Midbrain (tissue), 1 donor: ENCODE measurements at regions not wholly inside any gene's neighbourhood (a gene's known extent, or its start where the extent isn't known, plus 50 kb on each side); places are given as distances from the start of the nearest gene placed in this dataset.
"Not testable (repeated sequence)": the region's sequence is repeated elsewhere in the genome, so short reads cannot be mapped to it uniquely, and the experiment has no call there.

Experiments
- DNase-seq: peaks from one replicate; lab custom pipeline; 2025; lab: John Stamatoyannopoulos, UW

DNA sequence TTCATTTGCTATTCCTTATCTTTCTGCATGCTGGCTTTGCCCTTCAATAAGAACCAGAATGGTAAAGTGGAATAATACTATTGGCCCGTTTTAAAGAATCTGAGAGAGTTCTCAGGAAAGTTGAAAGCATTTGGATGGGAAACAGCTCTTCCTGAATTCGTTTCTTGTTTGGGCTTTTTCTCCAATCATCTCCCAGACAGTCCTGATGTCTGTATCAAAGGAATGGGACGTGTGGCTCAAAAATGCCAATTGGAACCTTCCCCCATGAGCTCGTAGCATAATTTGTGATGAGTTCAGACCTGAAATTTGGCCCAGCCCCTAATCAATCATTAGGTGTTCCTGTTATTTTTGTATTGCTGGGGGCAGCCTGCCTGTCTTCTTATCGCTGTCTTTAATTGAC, 75.8 kb upstream of the BACH2 start:
- DNase-seq = no peak

DNA sequence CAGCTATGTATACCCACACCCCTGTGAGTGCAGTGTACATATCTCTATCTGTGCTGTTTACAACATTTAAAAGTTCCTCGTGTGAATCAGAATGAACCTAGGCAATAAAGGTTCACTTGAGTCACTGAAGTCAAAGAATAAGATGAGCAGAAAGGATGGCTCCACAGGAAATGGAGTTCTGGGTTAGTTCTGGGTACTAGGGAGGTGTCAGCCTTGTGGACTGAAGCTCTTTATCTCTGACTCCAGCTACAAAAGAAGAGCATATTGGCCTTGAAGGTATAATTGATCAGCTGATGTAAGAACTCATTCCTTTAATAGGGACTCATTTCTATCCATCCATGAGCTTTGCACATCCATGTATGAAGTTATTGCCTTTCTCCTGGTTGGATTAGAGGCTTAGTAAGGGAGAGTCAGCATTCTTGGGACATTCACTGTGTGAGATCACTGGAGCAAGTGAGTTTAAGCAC, 73.9 kb upstream of the BACH2 start:
- no peak for DNase-seq

DNA sequence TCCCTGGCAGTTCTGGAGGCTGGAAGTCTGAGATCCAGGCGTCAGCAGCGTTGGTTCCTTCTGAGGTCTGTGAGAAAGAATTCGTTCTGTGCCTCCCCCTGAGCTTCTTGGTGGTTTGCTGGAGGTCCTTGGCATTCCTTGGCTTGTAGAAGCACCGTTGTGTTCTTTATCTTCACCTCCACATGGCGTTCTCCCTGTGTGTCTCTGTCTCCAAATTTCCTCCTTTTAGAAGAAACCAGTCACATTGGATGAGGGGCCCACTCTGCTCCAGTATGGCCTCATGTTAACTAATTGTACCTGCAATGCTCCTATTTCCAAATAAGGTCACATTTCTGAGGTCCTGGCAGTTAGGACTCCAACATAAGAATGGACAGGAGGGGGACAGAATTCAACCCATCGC, 73.0 kb upstream of the BACH2 start:
- no peak for DNase-seq

- DNase-seq = no peak
Measured at GRCh38 chr6:90369024-90369519, 72.4 kb upstream of the BACH2 start.

DNA sequence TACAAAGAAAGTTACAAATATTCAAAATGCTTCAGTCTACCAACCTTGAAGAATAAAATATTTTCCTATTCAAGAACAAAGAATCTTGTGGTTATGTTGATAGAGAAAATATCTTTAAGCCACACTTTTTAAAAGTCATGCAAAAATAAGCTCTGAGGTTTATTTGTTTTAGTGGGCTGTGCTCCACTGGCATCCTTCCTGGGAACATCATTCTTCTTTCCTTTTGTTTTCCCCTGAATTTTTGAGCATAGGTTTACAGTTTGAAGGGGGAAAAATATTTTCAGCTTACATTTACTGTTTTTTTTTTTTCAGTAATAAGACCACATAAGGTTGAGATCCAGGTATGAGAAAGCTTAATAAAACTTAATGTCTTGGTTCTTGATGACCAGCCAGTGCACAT, 72.0 kb upstream of the BACH2 start:
- no peak for DNase-seq

DNA sequence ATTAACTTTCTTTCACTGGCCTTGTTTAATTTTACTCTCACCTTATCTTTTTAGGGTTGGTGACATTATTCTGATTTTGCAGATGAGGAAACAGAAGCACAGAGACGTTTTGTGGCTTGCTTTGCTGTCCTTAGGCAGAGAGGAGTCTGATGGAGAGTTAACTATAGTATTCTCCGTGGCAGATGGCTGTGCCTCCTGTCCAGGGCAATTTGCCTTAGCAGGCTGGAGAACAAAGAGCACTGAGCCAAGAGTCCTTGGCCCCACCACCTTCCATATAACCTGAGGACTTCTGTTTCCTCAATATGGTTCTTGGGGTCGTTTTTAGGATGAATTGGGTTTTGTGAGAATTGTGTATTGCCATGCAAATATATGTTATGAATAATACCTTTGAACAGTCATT, 71.4 kb upstream of the BACH2 start:
- no peak for DNase-seq

GRCh38 chr6:90365565-90366219, 69.0 kb upstream of the BACH2 start:
- no peak for DNase-seq

GRCh38 chr6:90365002-90365401, 68.4 kb upstream of the BACH2 start:
- no peak for DNase-seq

GRCh38 chr6:90364286-90364685, 67.6 kb upstream of the BACH2 start:
- DNase-seq = no peak

GRCh38 chr6:90362318-90362717, 65.7 kb upstream of the BACH2 start:
- no peak for DNase-seq

- DNase-seq = no peak
Measured at GRCh38 chr6:90361174-90361573, 64.5 kb upstream of the BACH2 start.

DNA sequence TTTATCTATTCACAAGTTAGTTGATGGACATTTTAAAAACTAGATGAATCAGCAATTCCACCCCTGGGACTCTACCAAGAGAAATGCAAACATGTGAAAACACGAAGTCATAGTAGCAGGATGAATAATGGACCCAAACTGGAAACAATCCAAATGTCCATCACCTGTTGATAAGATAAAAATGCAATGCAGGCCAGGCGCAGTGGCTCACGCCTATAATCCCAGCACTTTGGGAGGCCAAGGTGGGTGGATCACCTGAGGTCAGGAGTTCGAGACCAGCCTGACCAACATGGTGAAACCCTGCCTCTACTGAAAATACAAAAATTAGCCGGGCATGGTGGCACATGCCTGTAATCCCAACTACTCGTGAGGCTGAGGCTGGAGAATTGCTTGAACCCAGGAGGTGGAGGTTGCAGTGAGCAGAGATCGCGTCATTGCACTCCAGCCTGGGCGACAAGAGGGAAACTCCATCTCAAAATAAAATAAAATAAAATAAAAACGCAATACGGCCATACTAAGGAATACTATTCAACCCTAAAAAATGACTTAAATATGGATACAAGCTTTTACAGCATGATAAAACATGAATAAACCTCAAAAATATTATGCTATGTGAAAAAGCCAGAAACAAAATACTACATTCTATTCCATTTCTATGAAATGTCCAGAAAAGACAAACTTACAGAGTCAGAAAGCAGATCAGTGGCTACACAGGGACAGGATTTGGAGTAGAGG, 61.6 kb upstream of the BACH2 start:
- DNase-seq = not testable (repeated sequence)

- DNase-seq = no peak
Measured at GRCh38 chr6:90356012-90356421, 59.4 kb upstream of the BACH2 start.

DNA sequence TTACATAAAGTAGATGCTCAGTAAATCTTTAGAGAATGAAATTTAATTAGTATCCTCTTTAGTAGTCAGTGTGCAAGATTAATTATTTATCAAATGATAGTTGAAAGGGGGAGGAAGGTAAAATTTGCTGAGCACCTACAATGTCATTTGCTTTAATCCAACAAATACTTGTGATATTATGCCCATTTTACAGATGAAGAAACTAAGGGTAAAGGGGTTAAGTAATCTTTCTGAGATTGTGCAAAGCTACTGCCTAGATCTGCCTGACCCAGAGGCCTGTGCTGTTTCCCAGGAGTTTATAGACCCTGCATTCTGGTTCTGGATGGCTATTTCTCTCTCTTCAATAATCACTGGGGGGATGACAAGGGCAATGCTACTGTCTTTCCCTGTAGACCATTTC, 58.3 kb upstream of the BACH2 start:
- DNase-seq = no peak

GRCh38 chr6:90351696-90352095, 55.1 kb upstream of the BACH2 start:
- no peak for DNase-seq

GRCh38 chr6:90350689-90351554, 54.3 kb upstream of the BACH2 start:
- DNase-seq = no peak

DNA sequence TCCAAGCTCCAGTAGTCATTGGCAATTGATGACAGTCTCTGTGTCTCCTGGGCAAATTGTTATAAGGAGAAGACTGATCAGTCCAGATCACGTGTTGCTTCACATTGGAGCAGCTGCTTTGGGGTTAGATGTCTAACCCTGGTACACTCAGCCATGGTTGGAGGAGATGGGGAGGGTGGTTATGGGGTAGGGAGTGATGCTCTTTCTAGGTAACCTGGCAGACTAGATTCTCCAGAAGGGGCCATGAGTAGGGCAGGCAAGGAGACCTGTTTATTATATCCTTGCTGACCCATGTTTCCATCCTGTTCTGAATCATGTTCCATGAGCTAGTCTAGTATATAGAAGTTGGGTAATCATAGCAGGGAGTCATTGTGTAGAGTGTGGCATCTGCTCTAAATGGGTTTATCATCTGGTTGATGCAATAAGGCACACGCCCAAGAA, 50.8 kb upstream of the BACH2 start:
- DNase-seq = no peak

DNA sequence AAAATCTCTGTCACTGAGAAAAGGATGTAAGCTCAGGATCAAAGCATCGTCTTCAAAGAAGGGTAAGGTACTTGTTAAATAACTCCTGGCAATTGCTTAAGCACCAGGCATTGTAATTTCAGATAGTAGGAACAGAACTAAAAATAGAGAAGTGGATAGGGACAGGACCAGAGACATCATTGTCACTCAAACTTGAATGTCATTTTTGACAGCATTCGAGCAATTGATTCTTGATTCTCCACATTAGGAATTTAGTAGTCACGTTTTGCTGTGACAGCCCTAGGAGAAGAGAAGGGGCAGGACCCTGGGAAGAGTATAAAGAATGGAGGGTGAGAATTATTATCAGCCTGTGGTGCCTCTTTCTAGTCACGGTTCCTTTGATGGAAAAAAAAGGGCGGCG, 50.1 kb upstream of the BACH2 start:
- DNase-seq = no peak
